HepG2 (cell line): ENCODE measurements at regions not wholly inside any gene's neighbourhood (a gene's known extent, or its start where the extent isn't known, plus 50 kb on each side); places are given as distances from the start of the nearest gene placed in this dataset.

Source experiments
- BCL6 ChIP-seq: IDR thresholded peaks from 2 replicates; pipeline ENCODE4 v1.6.1; 2016; ENCODE audit warnings: missing genetic modification reagents, missing compliant biosample characterization
- CBFB ChIP-seq: sonication (generic); formaldehyde crosslinking; IDR thresholded peaks from 2 replicates; pipeline ENCODE4 v1.4.0; 2020; ENCODE audit warnings: missing genetic modification reagents
- HES4 ChIP-seq: sonication (generic); formaldehyde crosslinking; IDR thresholded peaks from 2 replicates; pipeline ENCODE4 v1.9.0; 2021; ENCODE audit warnings: mild to moderate bottlenecking, missing genetic modification reagents, borderline replicate concordance
- HNRNPLL ChIP-seq: fragments of 200-400 bp; formaldehyde crosslinking; IDR thresholded peaks from 2 replicates; pipeline ENCODE4 v1.6.1; 2017; ENCODE audit warnings: mild to moderate bottlenecking, low read depth, low read length; ENCODE audit not compliant: poor library complexity, severe bottlenecking
- KDM6A ChIP-seq: IDR thresholded peaks from 2 replicates; pipeline ENCODE4 v1.6.1; 2016; ENCODE audit warnings: low read depth
- MATR3 ChIP-seq: sonication (generic); formaldehyde crosslinking; IDR thresholded peaks from 2 replicates; pipeline ENCODE4 v1.4.0; 2020; ENCODE audit warnings: missing genetic modification reagents
- MED8 ChIP-seq: sonication (generic); formaldehyde crosslinking; IDR thresholded peaks from 2 replicates; pipeline ENCODE4 v1.8.1; 2023; ENCODE audit warnings: mild to moderate bottlenecking, missing genetic modification reagents; ENCODE audit not compliant: insufficient replicate concordance
- SIX4 ChIP-seq: sonication (generic); formaldehyde crosslinking; IDR thresholded peaks from 2 replicates; pipeline ENCODE4 v1.4.0; 2020; ENCODE audit warnings: missing genetic modification reagents
- ZBTB20 ChIP-seq: sonication (generic); formaldehyde crosslinking; IDR thresholded peaks from 2 replicates; pipeline ENCODE4 v1.8.1; 2023; ENCODE audit warnings: missing genetic modification reagents, low read depth, mild to moderate bottlenecking, borderline replicate concordance
- ZNF180 ChIP-seq: sonication (generic); formaldehyde crosslinking; IDR thresholded peaks from 2 replicates; pipeline ENCODE4 v1.4.0; 2020; ENCODE audit warnings: low read depth, missing genetic modification reagents, borderline replicate concordance
- ZNF616 ChIP-seq: sonication (generic); formaldehyde crosslinking; IDR thresholded peaks from 2 replicates; pipeline ENCODE4 v1.5.0; 2020; ENCODE audit warnings: low read depth, mild to moderate bottlenecking, missing genetic modification reagents
- TF ChIP-seq, protein P1 (sequence below): sonication (generic); formaldehyde crosslinking; conservative IDR thresholded peaks from 2 replicates; pipeline ENCODE4 v1.4.0; 2020; ENCODE audit warnings: missing genetic modification reagents
- TF ChIP-seq, protein P2 (sequence below): IDR thresholded peaks from 2 replicates; pipeline ENCODE4 v1.6.1; 2016; ENCODE audit warnings: low read depth, missing genetic modification reagents, missing compliant biosample characterization
- TF ChIP-seq, protein P3 (sequence below): sonication (generic); formaldehyde crosslinking; IDR thresholded peaks from 2 replicates; pipeline ENCODE4 v1.8.1; 2023; ENCODE audit warnings: mild to moderate bottlenecking, inconsistent platforms, moderate library complexity, missing genetic modification reagents, borderline replicate concordance
- TF ChIP-seq, protein P4 (sequence below): sonication (generic); formaldehyde crosslinking; IDR thresholded peaks from one replicate; pipeline ENCODE4 v1.5.1; 2020; ENCODE audit warnings: mild to moderate bottlenecking, missing genetic modification reagents; ENCODE audit errors: not compliant biosample characterization

DNA sequence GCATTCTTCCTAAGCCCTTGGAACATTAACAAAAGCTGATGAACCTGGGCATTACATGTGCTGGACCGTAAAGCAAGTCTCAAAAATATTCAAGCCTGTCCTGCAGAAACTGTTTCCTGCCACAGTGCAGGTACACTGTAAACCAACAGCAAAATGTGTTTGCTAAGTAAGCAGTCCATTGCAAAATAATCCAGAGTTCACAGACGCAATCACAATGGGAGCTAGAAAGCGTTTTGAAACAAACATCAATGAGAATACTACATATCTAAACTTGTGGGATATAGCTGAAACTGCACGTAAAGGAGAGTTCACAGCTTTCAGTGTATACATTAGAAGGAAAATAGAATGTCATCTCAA, 61.6 kb downstream of the RGS12 start (continued):
- TF ChIP-seq, protein P1, sequence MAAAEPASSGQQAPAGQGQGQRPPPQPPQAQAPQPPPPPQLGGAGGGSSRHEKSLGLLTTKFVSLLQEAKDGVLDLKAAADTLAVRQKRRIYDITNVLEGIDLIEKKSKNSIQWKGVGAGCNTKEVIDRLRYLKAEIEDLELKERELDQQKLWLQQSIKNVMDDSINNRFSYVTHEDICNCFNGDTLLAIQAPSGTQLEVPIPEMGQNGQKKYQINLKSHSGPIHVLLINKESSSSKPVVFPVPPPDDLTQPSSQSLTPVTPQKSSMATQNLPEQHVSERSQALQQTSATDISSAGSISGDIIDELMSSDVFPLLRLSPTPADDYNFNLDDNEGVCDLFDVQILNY, result no peak
- peak; percentile 98 for TF ChIP-seq BCL6 (CRISPR knock-in tag)
- peak; percentile 100 for TF ChIP-seq ZBTB20 (CRISPR knock-in tag)
- no peak for TF ChIP-seq ZNF180 (CRISPR knock-in tag)
- peak; percentile 67; the same call in 1 of the 2 replicates for TF ChIP-seq CBFB (CRISPR knock-in tag)
- peak; percentile 73; the same call in 1 of the 2 replicates for TF ChIP-seq SIX4 (CRISPR knock-in tag)
- TF ChIP-seq MED8, result peak; percentile 70
- peak; percentile 93 for TF ChIP-seq KDM6A
- TF ChIP-seq HES4 (CRISPR knock-in tag), result no peak
- no peak for TF ChIP-seq HNRNPLL
- TF ChIP-seq, protein P2, sequence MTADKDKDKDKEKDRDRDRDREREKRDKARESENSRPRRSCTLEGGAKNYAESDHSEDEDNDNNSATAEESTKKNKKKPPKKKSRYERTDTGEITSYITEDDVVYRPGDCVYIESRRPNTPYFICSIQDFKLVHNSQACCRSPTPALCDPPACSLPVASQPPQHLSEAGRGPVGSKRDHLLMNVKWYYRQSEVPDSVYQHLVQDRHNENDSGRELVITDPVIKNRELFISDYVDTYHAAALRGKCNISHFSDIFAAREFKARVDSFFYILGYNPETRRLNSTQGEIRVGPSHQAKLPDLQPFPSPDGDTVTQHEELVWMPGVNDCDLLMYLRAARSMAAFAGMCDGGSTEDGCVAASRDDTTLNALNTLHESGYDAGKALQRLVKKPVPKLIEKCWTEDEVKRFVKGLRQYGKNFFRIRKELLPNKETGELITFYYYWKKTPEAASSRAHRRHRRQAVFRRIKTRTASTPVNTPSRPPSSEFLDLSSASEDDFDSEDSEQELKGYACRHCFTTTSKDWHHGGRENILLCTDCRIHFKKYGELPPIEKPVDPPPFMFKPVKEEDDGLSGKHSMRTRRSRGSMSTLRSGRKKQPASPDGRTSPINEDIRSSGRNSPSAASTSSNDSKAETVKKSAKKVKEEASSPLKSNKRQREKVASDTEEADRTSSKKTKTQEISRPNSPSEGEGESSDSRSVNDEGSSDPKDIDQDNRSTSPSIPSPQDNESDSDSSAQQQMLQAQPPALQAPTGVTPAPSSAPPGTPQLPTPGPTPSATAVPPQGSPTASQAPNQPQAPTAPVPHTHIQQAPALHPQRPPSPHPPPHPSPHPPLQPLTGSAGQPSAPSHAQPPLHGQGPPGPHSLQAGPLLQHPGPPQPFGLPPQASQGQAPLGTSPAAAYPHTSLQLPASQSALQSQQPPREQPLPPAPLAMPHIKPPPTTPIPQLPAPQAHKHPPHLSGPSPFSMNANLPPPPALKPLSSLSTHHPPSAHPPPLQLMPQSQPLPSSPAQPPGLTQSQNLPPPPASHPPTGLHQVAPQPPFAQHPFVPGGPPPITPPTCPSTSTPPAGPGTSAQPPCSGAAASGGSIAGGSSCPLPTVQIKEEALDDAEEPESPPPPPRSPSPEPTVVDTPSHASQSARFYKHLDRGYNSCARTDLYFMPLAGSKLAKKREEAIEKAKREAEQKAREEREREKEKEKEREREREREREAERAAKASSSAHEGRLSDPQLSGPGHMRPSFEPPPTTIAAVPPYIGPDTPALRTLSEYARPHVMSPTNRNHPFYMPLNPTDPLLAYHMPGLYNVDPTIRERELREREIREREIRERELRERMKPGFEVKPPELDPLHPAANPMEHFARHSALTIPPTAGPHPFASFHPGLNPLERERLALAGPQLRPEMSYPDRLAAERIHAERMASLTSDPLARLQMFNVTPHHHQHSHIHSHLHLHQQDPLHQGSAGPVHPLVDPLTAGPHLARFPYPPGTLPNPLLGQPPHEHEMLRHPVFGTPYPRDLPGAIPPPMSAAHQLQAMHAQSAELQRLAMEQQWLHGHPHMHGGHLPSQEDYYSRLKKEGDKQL (CRISPR knock-in tag), result peak; percentile 86
- TF ChIP-seq, protein P3, sequence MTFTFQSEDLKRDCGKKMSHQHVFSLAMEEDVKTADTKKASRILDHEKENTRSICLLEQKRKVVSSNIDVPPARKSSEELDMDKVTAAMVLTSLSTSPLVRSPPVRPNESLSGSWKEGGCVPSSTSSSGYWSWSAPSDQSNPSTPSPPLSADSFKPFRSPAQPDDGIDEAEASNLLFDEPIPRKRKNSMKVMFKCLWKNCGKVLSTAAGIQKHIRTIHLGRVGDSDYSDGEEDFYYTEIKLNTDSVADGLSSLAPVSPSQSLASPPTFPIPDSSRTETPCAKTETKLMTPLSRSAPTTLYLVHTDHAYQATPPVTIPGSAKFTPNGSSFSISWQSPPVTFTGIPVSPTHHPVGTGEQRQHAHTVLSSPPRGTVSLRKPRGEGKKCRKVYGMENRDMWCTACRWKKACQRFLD (CRISPR knock-in tag), result no peak
- TF ChIP-seq ZNF616 (CRISPR knock-in tag), result no peak
- TF ChIP-seq MATR3 (CRISPR knock-in tag), result no peak
- TF ChIP-seq, protein P4, sequence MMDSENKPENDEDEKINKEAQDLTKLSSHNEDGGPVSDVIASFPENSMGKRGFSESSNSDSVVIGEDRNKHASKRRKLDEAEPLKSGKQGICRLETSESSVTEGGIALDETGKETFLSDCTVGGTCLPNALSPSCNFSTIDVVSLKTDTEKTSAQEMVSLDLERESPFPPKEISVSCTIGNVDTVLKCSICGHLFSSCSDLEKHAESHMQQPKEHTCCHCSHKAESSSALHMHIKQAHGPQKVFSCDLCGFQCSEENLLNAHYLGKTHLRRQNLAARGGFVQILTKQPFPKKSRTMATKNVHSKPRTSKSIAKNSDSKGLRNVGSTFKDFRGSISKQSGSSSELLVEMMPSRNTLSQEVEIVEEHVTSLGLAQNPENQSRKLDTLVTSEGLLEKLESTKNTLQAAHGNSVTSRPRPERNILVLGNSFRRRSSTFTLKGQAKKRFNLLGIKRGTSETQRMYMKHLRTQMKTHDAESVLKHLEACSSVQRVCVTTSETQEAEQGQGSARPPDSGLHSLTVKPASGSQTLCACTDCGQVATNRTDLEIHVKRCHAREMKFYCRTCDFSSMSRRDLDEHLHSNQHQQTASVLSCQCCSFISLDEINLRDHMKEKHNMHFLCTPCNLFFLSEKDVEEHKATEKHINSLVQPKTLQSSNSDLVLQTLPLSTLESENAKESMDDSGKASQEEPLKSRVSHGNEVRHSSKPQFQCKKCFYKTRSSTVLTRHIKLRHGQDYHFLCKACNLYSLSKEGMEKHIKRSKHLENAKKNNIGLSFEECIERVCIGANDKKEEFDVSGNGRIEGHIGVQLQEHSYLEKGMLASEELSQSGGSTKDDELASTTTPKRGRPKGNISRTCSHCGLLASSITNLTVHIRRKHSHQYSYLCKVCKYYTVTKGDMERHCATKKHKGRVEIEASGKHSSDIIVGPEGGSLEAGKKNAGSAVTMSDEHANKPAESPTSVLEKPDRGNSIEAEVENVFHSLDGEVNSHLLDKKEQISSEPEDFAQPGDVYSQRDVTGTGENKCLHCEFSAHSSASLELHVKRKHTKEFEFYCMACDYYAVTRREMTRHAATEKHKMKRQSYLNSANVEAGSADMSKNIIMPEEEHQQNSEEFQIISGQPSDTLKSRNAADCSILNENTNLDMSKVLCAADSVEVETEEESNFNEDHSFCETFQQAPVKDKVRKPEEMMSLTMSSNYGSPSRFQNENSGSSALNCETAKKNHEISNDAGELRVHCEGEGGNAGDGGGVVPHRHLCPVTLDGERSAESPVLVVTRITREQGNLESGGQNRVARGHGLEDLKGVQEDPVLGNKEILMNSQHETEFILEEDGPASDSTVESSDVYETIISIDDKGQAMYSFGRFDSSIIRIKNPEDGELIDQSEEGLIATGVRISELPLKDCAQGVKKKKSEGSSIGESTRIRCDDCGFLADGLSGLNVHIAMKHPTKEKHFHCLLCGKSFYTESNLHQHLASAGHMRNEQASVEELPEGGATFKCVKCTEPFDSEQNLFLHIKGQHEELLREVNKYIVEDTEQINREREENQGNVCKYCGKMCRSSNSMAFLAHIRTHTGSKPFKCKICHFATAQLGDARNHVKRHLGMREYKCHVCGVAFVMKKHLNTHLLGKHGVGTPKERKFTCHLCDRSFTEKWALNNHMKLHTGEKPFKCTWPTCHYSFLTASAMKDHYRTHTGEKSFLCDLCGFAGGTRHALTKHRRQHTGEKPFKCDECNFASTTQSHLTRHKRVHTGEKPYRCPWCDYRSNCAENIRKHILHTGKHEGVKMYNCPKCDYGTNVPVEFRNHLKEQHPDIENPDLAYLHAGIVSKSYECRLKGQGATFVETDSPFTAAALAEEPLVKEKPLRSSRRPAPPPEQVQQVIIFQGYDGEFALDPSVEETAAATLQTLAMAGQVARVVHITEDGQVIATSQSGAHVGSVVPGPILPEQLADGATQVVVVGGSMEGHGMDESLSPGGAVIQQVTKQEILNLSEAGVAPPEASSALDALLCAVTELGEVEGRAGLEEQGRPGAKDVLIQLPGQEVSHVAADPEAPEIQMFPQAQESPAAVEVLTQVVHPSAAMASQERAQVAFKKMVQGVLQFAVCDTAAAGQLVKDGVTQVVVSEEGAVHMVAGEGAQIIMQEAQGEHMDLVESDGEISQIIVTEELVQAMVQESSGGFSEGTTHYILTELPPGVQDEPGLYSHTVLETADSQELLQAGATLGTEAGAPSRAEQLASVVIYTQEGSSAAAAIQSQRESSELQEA, result no peak
